ENCODE measurements at regions not wholly inside any gene's neighbourhood (a gene's known extent, or its start where the extent isn't known, plus 50 kb on each side); places are given as distances from the start of the nearest gene placed in this dataset.

GRCh38 chr21:20083336-20083735 is 914.9 kb upstream of the NCAM2 start:
- BruUV-seq (replicated peaks), result no TSS peak
- in situ Hi-C loops (cut with HindIII; ENCODE audit: low pct_unique_long_range_greater_than_20kb, low sequenced_read_pairs), result no loop called here

GRCh38 chr21:20083925-20084324 is 914.3 kb upstream of the NCAM2 start:
- no peak for ATAC-seq
- Histone ChIP-seq H3K36me3 (ENCODE audit: control insufficient read depth, insufficient read depth, low read length) (no peaks in the 10 kb centered on the region), H3K27ac (ENCODE audit: low read length) (no peak overlapping the region), H3K27me3 (ENCODE audit: control insufficient read depth, insufficient read depth, low read length) (no peaks in the 10 kb centered on the region), H3K4me3 (ENCODE audit: low read depth in 2 of 2, low read length in 2 of 2) (no peak overlapping the region), H3K4me1 (ENCODE audit: control insufficient read depth, insufficient read depth, low read length) (no peaks in the 10 kb centered on the region), H3K9me3 (ENCODE audit: control insufficient read depth, insufficient read depth, low read depth, low read length) (no peaks in the 10 kb centered on the region)
- ChIA-PET CTCF (no interaction called here), POLR2A (no interaction called here)
- intact Hi-C loops (cut with micrococcal nuclease; ENCODE audit: unreplicated experiment), result no loop called here
- no TSS peak for BruUV-seq (replicated peaks)
- no peak for DNase-seq (ENCODE audit: low read depth, low spot score)
- in situ Hi-C loops (cut with HindIII; ENCODE audit: low pct_unique_long_range_greater_than_20kb, low sequenced_read_pairs), result no loop called here
- TF ChIP-seq POLR2AphosphoS5 (IDR thresholded peaks at IDR 0.05; ENCODE audit: low read depth, low read length), result no peak
- TF ChIP-seq TCF7L2 (IDR thresholded peaks at IDR 0.05; ENCODE audit: low read depth, low read length), result no peak
- TF ChIP-seq SIN3A (IDR thresholded peaks at IDR 0.05; ENCODE audit: borderline replicate concordance, insufficient read depth, low read depth, low read length), result no peak
- TF ChIP-seq REST (IDR thresholded peaks at IDR 0.05; ENCODE audit: insufficient read depth in 1 of 2, low read depth in 2 of 2, low read length in 1 of 2), result no peak
- TF ChIP-seq CTCF (IDR thresholded peaks at IDR 0.05), result no peak

More at GRCh38 chr21:20083336-20083735, 914.9 kb upstream of the NCAM2 start:
- Histone ChIP-seq H3K9me3 (ENCODE audit: control insufficient read depth, insufficient read depth, low read depth, low read length) (no peaks in the 10 kb centered on the region), H3K36me3 (ENCODE audit: control insufficient read depth, insufficient read depth, low read length) (no peaks in the 10 kb centered on the region), H3K27ac (ENCODE audit: low read length) (no peak overlapping the region), H3K4me1 (ENCODE audit: control insufficient read depth, insufficient read depth, low read length) (no peaks in the 10 kb centered on the region), H3K4me3 (ENCODE audit: low read depth in 2 of 2, low read length in 2 of 2) (no peak overlapping the region), H3K27me3 (ENCODE audit: control insufficient read depth, insufficient read depth, low read length) (no peaks in the 10 kb centered on the region)
- CTCF ChIA-PET, result no interaction called here
- POLR2A ChIA-PET, result no interaction called here
- ATAC-seq (no peak), DNase-seq (ENCODE audit: low read depth, low spot score) (no peak)
- TF ChIP-seq REST (IDR thresholded peaks at IDR 0.05; ENCODE audit: insufficient read depth in 1 of 2, low read depth in 2 of 2, low read length in 1 of 2) (no peak), POLR2AphosphoS5 (IDR thresholded peaks at IDR 0.05; ENCODE audit: low read depth, low read length) (no peak), SIN3A (IDR thresholded peaks at IDR 0.05; ENCODE audit: borderline replicate concordance, insufficient read depth, low read depth, low read length) (no peak), TCF7L2 (IDR thresholded peaks at IDR 0.05; ENCODE audit: low read depth, low read length) (no peak), CTCF (IDR thresholded peaks at IDR 0.05) (no peak)
- intact Hi-C loops (cut with micrococcal nuclease; ENCODE audit: unreplicated experiment), result no loop called here
